GM12891 (cell line): ENCODE measurements at regions not wholly inside any gene's neighbourhood (a gene's known extent, or its start where the extent isn't known, plus 50 kb on each side); places are given as distances from the start of the nearest gene placed in this dataset.

Experiments used
- DNase-seq: peaks from one replicate; pipeline ENCODE4 v3.0.0; 2011; ENCODE audit warnings: low spot score; ENCODE audit not compliant: insufficient read length
- FAIRE-seq: peaks from 2 replicates; lab custom pipeline; 2011; peaks lifted over from hg19 to GRCh38; lab: Jason Lieb, UNC
- PAX5 ChIP-seq: IDR thresholded peaks from 2 replicates; pipeline ENCODE4 v1.6.1; 2011; ENCODE audit warnings: low read length, moderate library complexity, mild to moderate bottlenecking; ENCODE audit not compliant: insufficient read depth, severe bottlenecking
- POLR2A ChIP-seq: IDR thresholded peaks from 2 replicates; pipeline ENCODE4 v1.6.1; 2011; ENCODE audit warnings: low read depth, low read length, control low read depth
- POLR2AphosphoS5 ChIP-seq: IDR thresholded peaks from 2 replicates; pipeline ENCODE4 v1.6.1; 2011; ENCODE audit warnings: low read depth, low read length, control low read depth
- POU2F2 ChIP-seq: IDR thresholded peaks from 2 replicates; pipeline ENCODE4 v1.6.1; 2011; ENCODE audit warnings: low read depth, mild to moderate bottlenecking, control low read depth, low read length, moderate library complexity
- SPI1 ChIP-seq: IDR thresholded peaks from 2 replicates; pipeline ENCODE4 v1.6.1; 2011; ENCODE audit warnings: low read depth, low read length, control low read depth
- TAF1 ChIP-seq: IDR thresholded peaks from 2 replicates; pipeline ENCODE4 v1.6.1; 2011; ENCODE audit warnings: low read depth, low read length, control low read depth

GRCh38 chr5:61658592-61659008 is 326.5 kb downstream of the ZSWIM6 start:
- FAIRE-seq = peak; percentile 99
- DNase-seq = peak; percentile 55
- TF ChIP-seq PAX5 = no peak
- TF ChIP-seq POU2F2 = no peak
- no peak for TF ChIP-seq POLR2A
- TF ChIP-seq POLR2AphosphoS5 = no peak
- no peak for TF ChIP-seq TAF1
- TF ChIP-seq SPI1 = no peak

GRCh38 chr5:61659221-61659696 is 327.2 kb downstream of the ZSWIM6 start:
- TF ChIP-seq TAF1 (no peak), POLR2AphosphoS5 (no peak), POLR2A (no peak), SPI1 (no peak), POU2F2 (no peak), PAX5 (no peak)
- FAIRE-seq (no peak), DNase-seq (no peak)

GRCh38 chr5:61662670-61663069 is 330.6 kb downstream of the ZSWIM6 start:
- FAIRE-seq (no peak), DNase-seq (no peak)
- TF ChIP-seq POLR2AphosphoS5 (no peak), POLR2A (no peak), PAX5 (no peak), SPI1 (no peak), POU2F2 (no peak), TAF1 (no peak)

GRCh38 chr5:61666064-61666621 is 334.1 kb downstream of the ZSWIM6 start:
- FAIRE-seq = peak; percentile 48
- TF ChIP-seq TAF1 (no peak), POLR2AphosphoS5 (no peak), POLR2A (no peak), PAX5 (no peak), POU2F2 (no peak), SPI1 (no peak)
- no peak for DNase-seq

GRCh38 chr5:61667525-61668218 is 335.6 kb downstream of the ZSWIM6 start:
- FAIRE-seq (no peak), DNase-seq (no peak)
- TF ChIP-seq POLR2AphosphoS5 (no peak), POLR2A (no peak)

GRCh38 chr5:61669531-61669930 is 337.5 kb downstream of the ZSWIM6 start:
- TF ChIP-seq POLR2AphosphoS5 (no peak), SPI1 (no peak), PAX5 (no peak), POU2F2 (no peak), POLR2A (no peak), TAF1 (no peak)
- no peak for FAIRE-seq
- DNase-seq = no peak

- DNase-seq = no peak
- no peak for TF ChIP-seq POLR2A
- TF ChIP-seq TAF1 = no peak
- TF ChIP-seq POLR2AphosphoS5 = no peak
- TF ChIP-seq SPI1 = no peak
- TF ChIP-seq POU2F2 = no peak
- TF ChIP-seq PAX5 = no peak
These were observed 338.9 kb downstream of the ZSWIM6 start for GRCh38 chr5:61670941-61671340.

GRCh38 chr5:61673007-61673735 is 341.1 kb downstream of the ZSWIM6 start:
- TF ChIP-seq POLR2A (no peak), POLR2AphosphoS5 (no peak), POU2F2 (no peak), PAX5 (no peak), SPI1 (no peak), TAF1 (no peak)
- FAIRE-seq (peak; percentile 55), DNase-seq (no peak)

More at GRCh38 chr5:61670941-61671340, 338.9 kb downstream of the ZSWIM6 start:
- FAIRE-seq = no peak

- no peak for DNase-seq
- TF ChIP-seq PAX5 (no peak), POLR2A (no peak), SPI1 (no peak)
- FAIRE-seq = no peak
These were observed 342.3 kb downstream of the ZSWIM6 start for GRCh38 chr5:61674378-61674777.
